ENCODE measurements at regions not wholly inside any gene's neighbourhood (a gene's known extent, or its start where the extent isn't known, plus 50 kb on each side); places are given as distances from the start of the nearest gene placed in this dataset.

GRCh38 chr16:35298460-35299243, 1839.2 kb downstream of the TP53TG3F start:
- DNase-seq: no peak

GRCh38 chr16:35302859-35303258, 1843.4 kb downstream of the TP53TG3F start:
- DNase-seq: no peak

GRCh38 chr16:35305476-35305875, 1846.1 kb downstream of the TP53TG3F start:
- DNase-seq: no peak

GRCh38 chr16:35306915-35307314, 1847.5 kb downstream of the TP53TG3F start:
- no peak for DNase-seq

- DNase-seq: no peak
These were observed 1849.3 kb downstream of the TP53TG3F start for GRCh38 chr16:35308674-35309073.

- no peak for DNase-seq
These were observed 1851.6 kb downstream of the TP53TG3F start for GRCh38 chr16:35310999-35311398.

- no peak for DNase-seq
These were observed 1852.1 kb downstream of the TP53TG3F start for GRCh38 chr16:35311475-35311874.

GRCh38 chr16:35314298-35314697, 1854.9 kb downstream of the TP53TG3F start:
- no peak for DNase-seq

- DNase-seq: no peak
These were observed 1860.3 kb downstream of the TP53TG3F start for GRCh38 chr16:35319536-35320192.

GRCh38 chr16:35325936-35326335, 1866.5 kb downstream of the TP53TG3F start:
- no peak for DNase-seq

- DNase-seq: no peak
These were observed 1879.9 kb downstream of the TP53TG3F start for GRCh38 chr16:35339337-35339736.

GRCh38 chr16:35342012-35342411, 1882.6 kb downstream of the TP53TG3F start:
- DNase-seq: no peak

GRCh38 chr16:35344012-35344762, 1884.8 kb downstream of the TP53TG3F start:
- no peak for DNase-seq

GRCh38 chr16:35352431-35352830, 1893.0 kb downstream of the TP53TG3F start:
- DNase-seq: no peak

GRCh38 chr16:35363510-35363909, 1904.1 kb downstream of the TP53TG3F start:
- no peak for DNase-seq

GRCh38 chr16:35364263-35364662, 1904.9 kb downstream of the TP53TG3F start:
- no peak for DNase-seq

- no peak for DNase-seq
These were observed 1906.3 kb downstream of the TP53TG3F start for GRCh38 chr16:35365675-35366074.

GRCh38 chr16:35370617-35371016, 1911.2 kb downstream of the TP53TG3F start:
- no peak for DNase-seq

GRCh38 chr16:35377142-35377541, 1917.7 kb downstream of the TP53TG3F start:
- no peak for DNase-seq

- DNase-seq: no peak
These were observed 1927.2 kb downstream of the TP53TG3F start for GRCh38 chr16:35386619-35387018.

- no peak for DNase-seq
These were observed 1931.9 kb downstream of the TP53TG3F start for GRCh38 chr16:35391328-35391727.

- DNase-seq: no peak
These were observed 1938.8 kb downstream of the TP53TG3F start for GRCh38 chr16:35398180-35398579.

- DNase-seq: no peak
These were observed 1939.7 kb downstream of the TP53TG3F start for GRCh38 chr16:35399133-35399532.

- no peak for DNase-seq
These were observed 1944.9 kb downstream of the TP53TG3F start for GRCh38 chr16:35404273-35404672.

All from right forelimb (tissue), 1 donor.